GM12878 (cell line): ENCODE measurements at regions not wholly inside any gene's neighbourhood (a gene's known extent, or its start where the extent isn't known, plus 50 kb on each side); places are given as distances from the start of the nearest gene placed in this dataset.

Experiments
- ATAC-seq: fragments of 200-7000 bp; cut with Tn5 transposase; 3 replicates; pipeline ENCODE4 v1.9.1; 2020; ENCODE audit warnings: mild to moderate bottlenecking, moderate library complexity
- BruUV-seq: library from RNA; stranded (reverse); fragments of 400-500 nt; replicated peaks from 2 replicates; lab custom pipeline; 2021; lab: Mats Ljungman, UMichigan
- CTCF ChIA-PET: fragments of 300-600 bp; sonication (Branson Sonifier 250); formaldehyde crosslinking; extraction: SDS; loops from one replicate; lab custom pipeline; 2021; ENCODE audit warnings: inconsistent platforms; lab: Yijun Ruan, JAX
- POLR2A ChIA-PET: fragments of 350-600 bp; formaldehyde crosslinking; extraction: SDS; loops from one replicate; lab custom pipeline; 2021; ENCODE audit warnings: inconsistent platforms; lab: Charles Lee
- RAD21 ChIA-PET: fragments of 300-600 bp; sonication (Branson Sonifier 250); formaldehyde crosslinking; loops from one replicate; lab custom pipeline; 2023; ENCODE audit warnings: antibody characterized with exemption; ENCODE audit not compliant: unreplicated experiment; lab: Charles Lee
- SMC1A ChIA-PET: fragments of 300-600 bp; sonication (Branson Sonifier 250); formaldehyde crosslinking; loops from one replicate; lab custom pipeline; 2023; ENCODE audit not compliant: unreplicated experiment, uncharacterized antibody; lab: Charles Lee
- DNase-seq: peaks from one replicate; pipeline ENCODE4 v3.0.0-alpha.2; 2011; ENCODE audit warnings: low read depth, low spot score
- FAIRE-seq: peaks from 3 replicates; lab custom pipeline; 2011; peaks lifted over from hg19 to GRCh38; lab: Jason Lieb, UNC
- H2AFZ ChIP-seq: 2 replicates; pipeline ENCODE4 v1.6.0; 2011; ENCODE audit warnings: low read depth, low read length, control low read depth; ENCODE audit not compliant: control insufficient read depth
- H3K27ac ChIP-seq: 2 replicates; pipeline ENCODE4 v1.5.1; 2011; ENCODE audit warnings: control low read depth; ENCODE audit not compliant: control insufficient read depth, insufficient read depth
- H3K27me3 ChIP-seq, 2 experiments: replicated peaks in 1 of 2; 2 replicates each; pipeline versions ENCODE4 v1.6.0 to v1.6.1; 2011; ENCODE audit warnings: low read length in 1 of 2; ENCODE audit not compliant: control insufficient read depth in 2 of 2, insufficient read depth in 2 of 2
- H3K36me3 ChIP-seq, 2 experiments: 2 replicates each; pipeline ENCODE4 v1.5.1; 2011; ENCODE audit warnings: low read length in 1 of 2; ENCODE audit not compliant: control insufficient read depth in 2 of 2, insufficient read depth in 2 of 2
- H3K4me1 ChIP-seq: 2 replicates; pipeline ENCODE4 v1.6.1; 2011; ENCODE audit warnings: mild to moderate bottlenecking, low read length, moderate library complexity, mixed read lengths; ENCODE audit not compliant: control insufficient read depth, insufficient read depth
- H3K4me2 ChIP-seq: 2 replicates; pipeline ENCODE4 v1.6.0; 2011; ENCODE audit warnings: control low read depth; ENCODE audit not compliant: control insufficient read depth, insufficient read depth
- H3K4me3 ChIP-seq: fragments of 200-600 bp; sonication (generic); 2 replicates; pipeline ENCODE4 v1.5.1; 2016
- H3K79me2 ChIP-seq: 2 replicates; pipeline ENCODE4 v1.6.0; 2011; ENCODE audit warnings: low read length; ENCODE audit not compliant: control insufficient read depth, insufficient read depth
- H3K9ac ChIP-seq: 2 replicates; pipeline ENCODE4 v1.8.0; 2011; ENCODE audit warnings: low read length, control low read depth, mixed read lengths; ENCODE audit not compliant: control insufficient read depth, insufficient read depth
- H3K9me3 ChIP-seq: replicated peaks from 3 replicates; pipeline ENCODE4 v1.5.1; 2011; ENCODE audit warnings: mild to moderate bottlenecking, low read length; ENCODE audit not compliant: control insufficient read depth, insufficient read depth
- H4K20me1 ChIP-seq: 2 replicates; pipeline ENCODE4 v1.6.0; 2011; ENCODE audit not compliant: control insufficient read depth, insufficient read depth
- BCL11A ChIP-seq: IDR thresholded peaks from 2 replicates; pipeline ENCODE4 v1.6.1; 2011; ENCODE audit warnings: low read depth, low read length
- SP1 ChIP-seq: IDR thresholded peaks from one replicate; pipeline ENCODE4 v1.6.1; 2011; ENCODE audit warnings: low read depth, low read length
- WGBS: methylation state at CpG from one replicate; pipeline ENCODE4 v1.1.6; 2016; ENCODE audit warnings: low lambda C conversion rate; ENCODE audit not compliant: insufficient replicate concordance, insufficient coverage; ENCODE audit errors: missing lambda C conversion rate; 5-methylcytosine and 5-hydroxymethylcytosine counted together
- in situ Hi-C: fragments of 300-500 bp; cut with MboI; formaldehyde crosslinking; loops from 9 replicates; pipeline ENCODE4 v1.14.3; 2018; ENCODE audit warnings: mixed read lengths
- intact Hi-C: fragments of 100-400 bp; cut with micrococcal nuclease; formaldehyde crosslinking; loops from one replicate; pipeline ENCODE4 v1.14.2; 2022; ENCODE audit not compliant: unreplicated experiment
- TF ChIP-seq, protein P1 (sequence below): IDR thresholded peaks from 2 replicates; pipeline ENCODE4 v1.6.1; 2012; ENCODE audit warnings: improper control_type of control experiment, low read depth, low read length; ENCODE audit not compliant: insufficient replicate concordance
- TF ChIP-seq, protein P2 (sequence below): fragments of 450-650 bp; IDR thresholded peaks from 2 replicates; pipeline ENCODE4 v1.6.1; 2014; ENCODE audit warnings: mild to moderate bottlenecking

DNA sequence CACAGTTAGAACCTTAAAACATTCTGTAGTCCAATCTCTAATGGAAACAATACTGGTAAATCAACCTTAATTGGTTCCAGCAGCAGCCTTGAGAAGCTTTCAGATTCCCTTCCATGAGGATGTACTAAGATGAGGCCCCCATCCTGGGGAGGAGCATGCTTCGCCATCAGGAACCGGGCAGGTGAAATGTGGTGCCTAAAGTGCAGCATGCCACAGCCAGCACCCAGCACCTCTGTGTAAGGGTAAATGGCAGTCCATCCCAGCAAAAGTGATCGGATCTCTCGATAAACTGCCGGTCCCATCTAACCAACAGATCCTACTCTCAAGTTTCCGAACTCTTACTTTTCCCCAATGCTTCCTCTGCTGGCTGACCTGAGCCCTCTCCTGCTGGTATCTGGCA lies 166.3 kb upstream of the PDE10A start:
- ChIA-PET SMC1A (no interaction called here), RAD21 (no interaction called here), CTCF (no interaction called here), POLR2A (no interaction called here)
- ATAC-seq (no peak), FAIRE-seq (no peak), DNase-seq (no peak)
- Histone ChIP-seq H3K36me3 (no peaks in the 10 kb centered on the region), H4K20me1 (no peaks in the 10 kb centered on the region), H3K79me2 (no peaks in the 10 kb centered on the region), H3K4me3 (no peak overlapping the region), H3K4me1 (no peaks in the 10 kb centered on the region), H3K27ac (no peak overlapping the region), H3K9me3 (no peaks in the 10 kb centered on the region), H3K4me2 (no peak overlapping the region), H3K9ac (no peak overlapping the region), H3K27me3 (no peaks in the 10 kb centered on the region; a peak in 1 of 4 replicates), H2AFZ (no peak overlapping the region)
- in situ Hi-C loops (no loop called here), intact Hi-C loops (no loop called here)
- no TSS peak for BruUV-seq
- WGBS = 13% methylated on average over 6 of the region's 6 CpGs
- TF ChIP-seq, protein P1, sequence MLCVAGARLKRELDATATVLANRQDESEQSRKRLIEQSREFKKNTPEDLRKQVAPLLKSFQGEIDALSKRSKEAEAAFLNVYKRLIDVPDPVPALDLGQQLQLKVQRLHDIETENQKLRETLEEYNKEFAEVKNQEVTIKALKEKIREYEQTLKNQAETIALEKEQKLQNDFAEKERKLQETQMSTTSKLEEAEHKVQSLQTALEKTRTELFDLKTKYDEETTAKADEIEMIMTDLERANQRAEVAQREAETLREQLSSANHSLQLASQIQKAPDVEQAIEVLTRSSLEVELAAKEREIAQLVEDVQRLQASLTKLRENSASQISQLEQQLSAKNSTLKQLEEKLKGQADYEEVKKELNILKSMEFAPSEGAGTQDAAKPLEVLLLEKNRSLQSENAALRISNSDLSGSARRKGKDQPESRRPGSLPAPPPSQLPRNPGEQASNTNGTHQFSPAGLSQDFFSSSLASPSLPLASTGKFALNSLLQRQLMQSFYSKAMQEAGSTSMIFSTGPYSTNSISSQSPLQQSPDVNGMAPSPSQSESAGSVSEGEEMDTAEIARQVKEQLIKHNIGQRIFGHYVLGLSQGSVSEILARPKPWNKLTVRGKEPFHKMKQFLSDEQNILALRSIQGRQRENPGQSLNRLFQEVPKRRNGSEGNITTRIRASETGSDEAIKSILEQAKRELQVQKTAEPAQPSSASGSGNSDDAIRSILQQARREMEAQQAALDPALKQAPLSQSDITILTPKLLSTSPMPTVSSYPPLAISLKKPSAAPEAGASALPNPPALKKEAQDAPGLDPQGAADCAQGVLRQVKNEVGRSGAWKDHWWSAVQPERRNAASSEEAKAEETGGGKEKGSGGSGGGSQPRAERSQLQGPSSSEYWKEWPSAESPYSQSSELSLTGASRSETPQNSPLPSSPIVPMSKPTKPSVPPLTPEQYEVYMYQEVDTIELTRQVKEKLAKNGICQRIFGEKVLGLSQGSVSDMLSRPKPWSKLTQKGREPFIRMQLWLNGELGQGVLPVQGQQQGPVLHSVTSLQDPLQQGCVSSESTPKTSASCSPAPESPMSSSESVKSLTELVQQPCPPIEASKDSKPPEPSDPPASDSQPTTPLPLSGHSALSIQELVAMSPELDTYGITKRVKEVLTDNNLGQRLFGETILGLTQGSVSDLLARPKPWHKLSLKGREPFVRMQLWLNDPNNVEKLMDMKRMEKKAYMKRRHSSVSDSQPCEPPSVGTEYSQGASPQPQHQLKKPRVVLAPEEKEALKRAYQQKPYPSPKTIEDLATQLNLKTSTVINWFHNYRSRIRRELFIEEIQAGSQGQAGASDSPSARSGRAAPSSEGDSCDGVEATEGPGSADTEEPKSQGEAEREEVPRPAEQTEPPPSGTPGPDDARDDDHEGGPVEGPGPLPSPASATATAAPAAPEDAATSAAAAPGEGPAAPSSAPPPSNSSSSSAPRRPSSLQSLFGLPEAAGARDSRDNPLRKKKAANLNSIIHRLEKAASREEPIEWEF = no peak
- TF ChIP-seq, protein P2, sequence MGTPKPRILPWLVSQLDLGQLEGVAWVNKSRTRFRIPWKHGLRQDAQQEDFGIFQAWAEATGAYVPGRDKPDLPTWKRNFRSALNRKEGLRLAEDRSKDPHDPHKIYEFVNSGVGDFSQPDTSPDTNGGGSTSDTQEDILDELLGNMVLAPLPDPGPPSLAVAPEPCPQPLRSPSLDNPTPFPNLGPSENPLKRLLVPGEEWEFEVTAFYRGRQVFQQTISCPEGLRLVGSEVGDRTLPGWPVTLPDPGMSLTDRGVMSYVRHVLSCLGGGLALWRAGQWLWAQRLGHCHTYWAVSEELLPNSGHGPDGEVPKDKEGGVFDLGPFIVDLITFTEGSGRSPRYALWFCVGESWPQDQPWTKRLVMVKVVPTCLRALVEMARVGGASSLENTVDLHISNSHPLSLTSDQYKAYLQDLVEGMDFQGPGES = no peak
- TF ChIP-seq SP1 (no peak), BCL11A (no peak)
